Epidermal melanocyte (primary cell): ENCODE measurements at regions not wholly inside any gene's neighbourhood (a gene's known extent, or its start where the extent isn't known, plus 50 kb on each side); places are given as distances from the start of the nearest gene placed in this dataset.

ENCODE experiments used
- DNase-seq: peaks from one replicate; pipeline ENCODE4 v3.0.0; 2011; ENCODE audit warnings: low spot score; ENCODE audit not compliant: insufficient read length

GRCh38 chr9:16331031-16331430 lies 539.4 kb downstream of the BNC2 start:
- DNase-seq = no peak

DNA sequence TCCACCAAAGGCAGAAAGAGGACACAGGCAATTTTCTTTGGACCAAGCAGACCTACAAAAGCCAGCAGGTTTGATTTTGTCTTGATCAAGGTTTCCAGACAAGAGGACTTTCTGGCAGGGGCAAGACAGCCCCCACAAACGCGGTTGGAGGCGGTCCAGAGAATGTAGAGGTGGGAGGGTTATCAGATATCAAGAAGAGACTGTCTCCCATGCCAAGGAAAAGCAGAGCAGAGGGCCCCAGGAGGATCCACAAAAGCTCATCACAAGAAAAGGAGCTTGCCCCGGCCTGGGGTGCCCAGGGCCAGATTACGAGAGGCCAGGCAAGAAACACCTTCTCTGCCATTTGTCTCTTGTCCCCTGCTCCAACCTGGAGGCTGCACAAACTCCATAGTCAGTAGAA lies 538.9 kb downstream of the BNC2 start:
- no peak for DNase-seq

DNA sequence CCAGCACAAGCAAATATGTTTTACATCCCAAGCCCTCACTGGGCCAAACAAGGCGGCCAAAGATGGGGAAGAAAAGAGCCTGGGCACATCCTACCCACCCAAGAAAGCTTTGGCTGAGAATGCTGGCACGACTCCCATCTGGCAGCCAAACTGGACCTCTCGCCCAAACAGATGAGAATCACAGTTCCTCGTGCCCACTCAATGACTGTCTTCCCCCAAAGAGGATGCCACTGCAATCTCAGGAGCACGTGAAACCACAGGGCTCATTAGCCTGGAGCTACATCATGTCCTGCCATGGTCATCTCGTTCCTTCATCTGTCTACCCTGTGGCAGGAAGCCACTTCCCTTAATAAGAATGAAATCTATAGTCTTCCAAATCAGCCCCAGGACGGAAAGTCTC lies 536.8 kb downstream of the BNC2 start:
- DNase-seq = peak; percentile 64

- DNase-seq = peak; percentile 81
These were observed 534.5 kb downstream of the BNC2 start for GRCh38 chr9:16335788-16336580.

GRCh38 chr9:16336833-16337232 lies 533.6 kb downstream of the BNC2 start:
- DNase-seq = no peak

DNA sequence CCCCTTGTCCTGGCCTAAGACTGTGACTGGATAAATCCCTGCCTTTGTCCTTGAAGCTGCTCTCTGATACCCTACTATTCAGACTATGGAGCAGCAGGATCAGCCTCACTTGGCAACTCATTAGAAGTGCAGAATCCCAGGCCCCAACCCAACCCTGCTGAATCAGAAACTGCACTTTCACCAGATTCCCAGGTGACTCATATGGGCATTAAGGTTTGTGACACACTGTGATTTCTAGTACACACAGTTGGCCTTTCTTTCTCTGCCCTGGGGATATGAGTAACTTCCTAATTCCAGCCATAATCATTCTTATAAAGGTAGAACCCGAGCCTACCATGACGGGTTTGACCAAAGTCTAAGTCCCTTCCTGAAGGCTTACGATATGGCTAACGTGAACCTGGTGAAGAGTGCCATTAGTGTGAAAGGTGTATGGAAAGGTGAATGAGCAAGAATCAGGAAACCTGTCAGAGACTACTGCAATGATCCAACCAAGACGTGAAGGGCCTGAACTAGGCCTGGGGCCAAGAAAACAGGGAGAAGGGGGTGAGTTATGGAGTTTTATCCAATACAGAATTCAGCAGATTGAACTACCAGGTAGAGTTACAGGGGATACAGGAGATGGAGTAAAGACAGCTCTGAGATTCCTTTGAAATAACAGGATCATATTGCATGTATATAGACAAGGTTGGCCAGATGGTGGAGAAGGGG lies 533.0 kb downstream of the BNC2 start:
- DNase-seq = no peak

- DNase-seq = no peak
These were observed 529.3 kb downstream of the BNC2 start for GRCh38 chr9:16341177-16341576.

DNA sequence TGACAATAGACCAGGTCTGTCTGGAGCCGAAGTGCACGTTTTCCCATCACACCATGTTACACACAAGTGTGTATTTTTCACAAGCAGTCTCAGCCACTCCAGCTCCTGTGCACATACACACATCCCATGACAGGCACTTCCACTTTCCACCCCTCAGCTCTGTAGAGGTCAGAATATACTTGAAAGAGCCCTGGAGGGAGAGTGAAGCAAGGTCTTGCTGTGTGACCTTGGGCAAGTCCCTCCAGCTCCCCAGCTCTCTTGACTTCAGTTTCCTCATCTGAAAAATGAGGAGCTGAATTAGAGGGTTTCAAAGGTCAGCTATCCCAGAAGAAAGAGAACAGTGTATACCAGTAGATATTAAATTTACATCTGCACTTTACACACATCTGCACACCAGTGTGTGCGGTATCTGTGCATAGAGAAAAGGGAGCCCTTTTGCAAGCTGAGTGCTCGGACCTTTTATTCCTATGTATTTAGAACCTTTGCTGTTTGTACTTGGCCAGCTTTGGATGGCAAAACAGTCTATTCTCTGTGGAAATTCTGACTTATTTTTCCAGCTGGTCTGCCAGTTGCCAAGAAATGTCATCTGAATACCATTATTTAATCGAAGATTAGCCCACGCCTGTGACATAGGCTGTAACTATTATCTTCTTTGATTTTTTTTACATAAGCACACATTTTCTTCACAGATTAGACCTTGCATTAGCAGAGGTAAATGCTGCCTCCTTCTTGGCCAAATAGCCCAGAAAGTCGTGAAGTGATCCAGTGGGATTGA lies 528.0 kb downstream of the BNC2 start:
- DNase-seq = no peak

DNA sequence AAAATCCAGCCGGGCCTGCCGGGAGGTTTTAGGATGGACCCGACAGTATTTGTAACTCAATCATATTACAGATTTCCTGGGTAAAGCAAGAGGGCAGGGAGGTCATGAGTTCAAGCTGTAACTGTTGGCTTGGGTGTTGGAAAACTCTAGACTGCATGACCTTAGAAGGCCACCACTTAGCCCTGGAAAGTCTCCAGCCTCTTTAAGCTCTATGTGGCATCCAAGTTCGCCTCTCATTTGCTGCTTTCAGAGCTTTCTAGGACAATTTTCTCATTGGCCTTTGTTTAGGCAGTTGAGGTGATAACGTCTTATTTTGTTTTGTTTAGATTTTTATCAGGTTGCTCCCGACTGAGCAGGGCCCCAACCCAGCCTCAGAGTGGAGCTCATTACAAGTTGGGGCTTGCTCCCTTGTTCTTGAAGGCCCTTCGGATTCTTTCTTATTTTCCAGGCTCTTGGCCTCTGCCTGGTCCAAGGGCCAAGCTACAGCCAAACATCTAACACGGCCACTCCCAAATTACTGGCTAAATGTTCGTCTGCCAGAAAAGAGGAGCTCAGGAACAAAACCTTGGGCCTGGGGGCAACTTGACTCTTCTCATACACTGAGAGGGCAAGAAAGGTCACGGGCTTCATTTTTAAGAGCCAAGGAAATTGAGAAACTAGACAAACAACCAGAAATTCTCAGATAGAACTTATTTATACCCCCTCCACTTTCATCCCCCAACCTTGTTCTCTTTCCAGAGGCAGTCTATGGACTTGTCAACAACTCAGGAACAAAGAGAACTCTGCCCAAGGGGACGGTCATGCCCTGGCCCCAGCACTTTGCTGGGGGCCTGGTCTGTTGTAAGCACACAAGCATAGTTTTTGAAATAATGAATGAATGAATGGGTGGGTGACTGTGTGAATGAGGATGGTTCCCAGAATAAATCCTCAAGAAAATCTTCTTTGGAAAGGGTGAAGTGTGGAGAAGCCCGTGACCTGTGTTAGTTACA lies 526.9 kb downstream of the BNC2 start:
- DNase-seq = no peak

DNA sequence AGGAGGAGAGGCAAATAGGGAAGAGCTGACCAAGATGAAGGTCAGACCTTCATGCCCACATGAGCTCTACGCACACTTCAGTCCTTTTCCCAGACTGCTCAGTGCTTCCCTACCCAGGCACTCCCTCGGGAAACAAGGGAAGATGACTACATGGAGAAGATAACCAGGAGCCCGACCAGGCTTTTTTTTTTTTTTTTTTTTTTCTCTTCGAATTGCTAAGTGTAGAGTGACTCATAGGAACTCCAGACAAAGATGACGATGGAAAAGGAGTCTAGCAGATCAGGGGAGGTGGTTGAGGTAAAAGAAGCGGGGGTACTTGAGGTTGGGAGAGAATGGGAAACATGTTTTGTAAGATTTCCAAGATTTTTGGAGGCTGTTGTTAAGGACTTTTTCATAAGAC lies 526.1 kb downstream of the BNC2 start:
- DNase-seq = no peak

DNA sequence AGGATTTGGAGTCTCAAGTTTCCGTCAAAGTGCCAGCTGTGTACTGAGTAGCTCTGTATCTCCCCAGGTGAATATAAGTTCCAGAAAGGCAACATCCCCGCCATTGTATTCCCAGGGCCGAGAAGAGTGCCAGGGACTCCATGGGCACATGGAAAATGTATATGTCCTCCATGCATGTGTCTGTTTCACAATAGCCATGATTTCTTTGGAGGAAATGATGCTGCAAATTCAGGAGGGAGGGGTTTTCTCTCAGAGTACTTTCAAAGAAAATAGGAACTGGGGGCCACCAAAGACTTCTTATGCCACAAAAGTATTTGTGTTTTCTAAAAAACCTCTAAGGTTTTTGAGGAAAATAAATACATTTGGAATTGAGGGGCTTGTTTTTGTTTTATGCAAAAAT lies 524.6 kb downstream of the BNC2 start:
- no peak for DNase-seq

GRCh38 chr9:16347886-16348285 lies 522.6 kb downstream of the BNC2 start:
- no peak for DNase-seq

DNA sequence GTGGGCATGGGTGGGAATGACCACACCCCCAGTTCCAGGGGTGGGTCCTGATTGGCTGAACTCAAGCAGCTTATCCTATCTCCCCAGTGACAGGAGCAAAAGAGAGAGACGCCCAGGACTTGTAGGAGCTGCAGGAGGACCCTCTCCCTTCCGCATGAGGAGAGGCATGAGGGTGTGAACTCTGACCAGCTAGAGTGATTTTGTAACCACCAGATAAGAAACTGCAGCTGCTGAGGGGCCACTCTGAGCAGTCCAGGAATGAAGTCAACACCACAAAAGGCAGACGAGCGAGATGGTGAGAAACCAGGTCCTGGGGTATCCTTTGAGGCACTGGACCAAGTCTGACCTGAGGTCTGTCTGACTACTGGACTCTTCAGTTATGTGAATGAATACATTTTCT lies 521.9 kb downstream of the BNC2 start:
- DNase-seq = no peak

- no peak for DNase-seq
These were observed 518.2 kb downstream of the BNC2 start for GRCh38 chr9:16352251-16352650.

GRCh38 chr9:16352791-16353401 lies 517.6 kb downstream of the BNC2 start:
- DNase-seq = no peak

- DNase-seq = no peak
These were observed 514.2 kb downstream of the BNC2 start for GRCh38 chr9:16356196-16356765.

GRCh38 chr9:16357828-16358227 lies 512.6 kb downstream of the BNC2 start:
- no peak for DNase-seq

DNA sequence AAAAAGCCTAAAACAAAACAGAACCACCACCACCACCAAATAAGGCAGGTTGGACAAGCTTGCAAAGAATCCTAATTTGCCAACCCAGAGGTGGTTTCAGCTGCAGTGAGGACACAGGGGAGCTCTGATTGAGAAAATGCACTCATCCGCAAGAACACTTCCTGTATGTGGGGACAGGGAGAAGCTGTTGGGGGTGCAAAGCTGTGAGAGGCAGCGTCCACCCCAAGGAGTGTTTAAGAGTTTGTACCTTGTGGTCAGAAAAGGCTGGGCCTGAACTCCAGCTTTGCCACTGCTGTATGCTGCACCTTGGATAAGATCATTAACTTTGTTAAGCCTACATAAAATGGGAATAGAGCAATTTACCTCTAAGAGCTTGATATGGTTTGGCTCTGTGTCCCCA lies 511.7 kb downstream of the BNC2 start:
- DNase-seq = no peak
